H1 (cell line): ENCODE measurements at regions not wholly inside any gene's neighbourhood (a gene's known extent, or its start where the extent isn't known, plus 50 kb on each side); places are given as distances from the start of the nearest gene placed in this dataset.

Experiments used
- CTCF ChIA-PET: fragments of 300-600 bp; sonication (Branson Sonifier 250); formaldehyde crosslinking; loops from one replicate; lab custom pipeline; 2021; ENCODE audit not compliant: partially characterized antibody; lab: Charles Lee
- POLR2A ChIA-PET: fragments of 300-600 bp; sonication (Branson Sonifier 250); formaldehyde crosslinking; loops from one replicate; lab custom pipeline; 2021; ENCODE audit warnings: inconsistent platforms; ENCODE audit not compliant: partially characterized antibody; lab: Charles Lee
- DNase-seq, 2 experiments: peaks; one replicate each; pipeline versions ENCODE4 v3.0.0 to v3.0.0-alpha.2; 2010 to 2022; ENCODE audit warnings: low spot score in 2 of 2, low read depth in 1 of 2, mixed read lengths in 1 of 2
- FAIRE-seq: peaks from 2 replicates; lab custom pipeline; 2011; peaks lifted over from hg19 to GRCh38; lab: Jason Lieb, UNC
- H2AFZ ChIP-seq: 2 replicates; pipeline ENCODE4 v1.8.1; 2012; ENCODE audit warnings: low read length, inconsistent platforms
- H2AK5ac ChIP-seq: 2 replicates; pipeline ENCODE4 v1.6.1; 2013; ENCODE audit warnings: low read depth, low read length
- H2BK120ac ChIP-seq: replicated peaks from 2 replicates; pipeline ENCODE3; 2013; ENCODE audit warnings: low read depth, low read length, inconsistent platforms
- H2BK12ac ChIP-seq: 2 replicates; pipeline ENCODE4 v1.6.1; 2013; ENCODE audit warnings: low read depth, low read length
- H2BK15ac ChIP-seq: 2 replicates; pipeline ENCODE4 v1.6.1; 2013; ENCODE audit warnings: low read length
- H2BK20ac ChIP-seq: 2 replicates; pipeline ENCODE4 v1.6.1; 2013; ENCODE audit warnings: low read length
- H2BK5ac ChIP-seq: 2 replicates; pipeline ENCODE4 v1.6.1; 2013; ENCODE audit warnings: low read depth, low read length
- H3K14ac ChIP-seq: 2 replicates; pipeline ENCODE4 v1.6.1; 2013; ENCODE audit warnings: inconsistent platforms; ENCODE audit not compliant: insufficient read length
- H3K18ac ChIP-seq: 2 replicates; pipeline ENCODE4 v1.6.1; 2013; ENCODE audit warnings: low read length; ENCODE audit errors: extremely low read depth
- H3K23ac ChIP-seq: 2 replicates; pipeline ENCODE4 v1.6.1; 2013; ENCODE audit warnings: inconsistent platforms; ENCODE audit not compliant: insufficient read length
- H3K23me2 ChIP-seq: 2 replicates; pipeline ENCODE4 v1.6.1; 2013; ENCODE audit warnings: low read depth, low read length
- H3K27ac ChIP-seq: 2 replicates; pipeline ENCODE4 v1.6.1; 2011; ENCODE audit warnings: low read depth, low read length, inconsistent platforms
- H3K27me3 ChIP-seq, 4 experiments: replicated peaks in 1 of 4; 1 replicate in 1 of 4; 2 replicates in 3 of 4; pipeline versions ENCODE4 v1.6.1 to v1.8.1; 2011 to 2013; ENCODE audit warnings: low read length in 3 of 4, mild to moderate bottlenecking in 3 of 4, inconsistent platforms in 2 of 4, mixed read lengths in 2 of 4, moderate library complexity in 1 of 4; ENCODE audit not compliant: control insufficient read depth in 3 of 4, insufficient read depth in 3 of 4; ENCODE audit errors: extremely low read depth in 1 of 4
- H3K36me3 ChIP-seq, 4 experiments: 2 replicates each; pipeline versions ENCODE4 v1.6.1 to v1.8.1; 2011 to 2013; ENCODE audit warnings: mild to moderate bottlenecking in 4 of 4, low read length in 3 of 4, moderate library complexity in 2 of 4, control low read depth in 1 of 4, inconsistent platforms in 1 of 4; ENCODE audit not compliant: insufficient read depth in 4 of 4, control insufficient read depth in 2 of 4
- H3K4ac ChIP-seq: replicated peaks from 2 replicates; pipeline ENCODE3; 2013; ENCODE audit warnings: low read length, low read depth, mixed read lengths, inconsistent platforms; ENCODE audit not compliant: insufficient read length
- H3K4me1 ChIP-seq, 4 experiments: replicated peaks in 1 of 4; 1 replicate in 1 of 4; 2 replicates in 3 of 4; pipeline versions ENCODE4 v1.6.1 to v1.8.1; 2011 to 2013; ENCODE audit warnings: low read length in 3 of 4, inconsistent platforms in 2 of 4, mixed read lengths in 1 of 4; ENCODE audit not compliant: insufficient read depth in 4 of 4, control insufficient read depth in 3 of 4
- H3K4me2 ChIP-seq, 2 experiments: 2 replicates each; pipeline versions ENCODE4 v1.6.1 to v1.8.1; 2011 to 2013; ENCODE audit warnings: low read depth in 2 of 2, low read length in 2 of 2, control low read depth in 1 of 2, inconsistent platforms in 1 of 2, mild to moderate bottlenecking in 1 of 2; ENCODE audit not compliant: insufficient read depth in 1 of 2
- H3K4me3 ChIP-seq, 4 experiments: fragments of 200-600, 300-600 bp in 1 of 4; sonication (generic), shearing (Covaris generic), sonication (Bioruptor Twin) in 1 of 4; 2 replicates each; pipeline versions ENCODE4 v1.5.1 to v1.8.1; 2011 to 2016; ENCODE audit warnings: low read length in 4 of 4, low read depth in 3 of 4, control low read depth in 2 of 4, inconsistent platforms in 2 of 4, mild to moderate bottlenecking in 2 of 4, mixed read lengths in 1 of 4, moderate library complexity in 1 of 4; ENCODE audit not compliant: insufficient read depth in 2 of 4; ENCODE audit errors: extremely low read depth in 1 of 4
- H3K56ac ChIP-seq: replicated peaks from 2 replicates; pipeline ENCODE3; 2013; ENCODE audit warnings: low read depth, mild to moderate bottlenecking, mixed read lengths, low read length, inconsistent platforms; ENCODE audit not compliant: insufficient read length
- H3K79me1 ChIP-seq: 2 replicates; pipeline ENCODE4 v1.6.1; 2013; ENCODE audit warnings: low read depth, low read length, control low read depth
- H3K79me2 ChIP-seq, 2 experiments: 2 replicates each; pipeline versions ENCODE4 v1.6.1 to v1.8.1; 2012 to 2013; ENCODE audit warnings: low read length in 2 of 2, mild to moderate bottlenecking in 2 of 2, inconsistent platforms in 1 of 2; ENCODE audit not compliant: insufficient read depth in 2 of 2, control insufficient read depth in 1 of 2
- H3K9ac ChIP-seq, 4 experiments: replicated peaks in 1 of 4; 1 replicate in 1 of 4; 2 replicates in 3 of 4; pipeline versions ENCODE4 v1.6.1 to v1.8.1; 2011 to 2013; ENCODE audit warnings: low read depth in 3 of 4, low read length in 3 of 4, control low read depth in 2 of 4, mild to moderate bottlenecking in 2 of 4, moderate library complexity in 2 of 4, inconsistent platforms in 1 of 4; ENCODE audit errors: extremely low read depth in 1 of 4
- H3K9me3 ChIP-seq, 2 experiments: 2 replicates each; pipeline versions ENCODE4 v1.6.1 to v1.8.1; 2012 to 2013; ENCODE audit warnings: mild to moderate bottlenecking in 2 of 2, moderate library complexity in 2 of 2, control low read depth in 1 of 2, inconsistent platforms in 1 of 2, low read depth in 1 of 2, low read length in 1 of 2, mixed read lengths in 1 of 2; ENCODE audit not compliant: insufficient read depth in 2 of 2
- H4K20me1 ChIP-seq, 2 experiments: replicated peaks in 1 of 2; 2 replicates each; pipeline versions ENCODE3 to v1.8.1; 2011 to 2013; ENCODE audit warnings: inconsistent platforms in 2 of 2, low read length in 2 of 2, mild to moderate bottlenecking in 1 of 2; ENCODE audit not compliant: insufficient read depth in 2 of 2, control insufficient read depth in 1 of 2
- H4K5ac ChIP-seq: 2 replicates; pipeline ENCODE4 v1.6.1; 2013; ENCODE audit warnings: low read length, low read depth, mixed read lengths, inconsistent platforms; ENCODE audit not compliant: insufficient read length
- H4K8ac ChIP-seq: 2 replicates; pipeline ENCODE4 v1.8.0; 2013; ENCODE audit warnings: mild to moderate bottlenecking, moderate library complexity, low read length, inconsistent platforms; ENCODE audit not compliant: insufficient read depth; ENCODE audit errors: extremely low read depth
- H4K91ac ChIP-seq: replicated peaks from 2 replicates; pipeline ENCODE3; 2013; ENCODE audit warnings: low read length, mixed read lengths, inconsistent platforms; ENCODE audit not compliant: insufficient read length
- ASH2L ChIP-seq: fragments of 200-600, 300-600 bp; sonication (generic); IDR thresholded peaks from one replicate; pipeline ENCODE4 v1.7.1; 2017; ENCODE audit warnings: low read length
- BACH1 ChIP-seq: IDR thresholded peaks from 2 replicates; pipeline ENCODE4 v1.6.1; 2012; ENCODE audit warnings: low read length, improper control_type of control experiment
- CTBP2 ChIP-seq: IDR thresholded peaks from 2 replicates; pipeline ENCODE4 v1.7.0; 2011; ENCODE audit warnings: borderline replicate concordance, mild to moderate bottlenecking, moderate library complexity, mixed read lengths, low read length; ENCODE audit not compliant: insufficient read depth, insufficient read length
- EZH2 ChIP-seq: fragments of 200-600 bp; sonication (generic); IDR thresholded peaks from 2 replicates; pipeline ENCODE4 v1.7.1; 2012; ENCODE audit warnings: low read depth, mild to moderate bottlenecking, moderate library complexity, low read length, inconsistent platforms; ENCODE audit not compliant: severe bottlenecking
- FOSL1 ChIP-seq: IDR thresholded peaks from 2 replicates; pipeline ENCODE4 v1.6.1; 2011; ENCODE audit warnings: mild to moderate bottlenecking, low read depth, low read length, moderate library complexity; ENCODE audit not compliant: insufficient read depth
- JUN ChIP-seq: IDR thresholded peaks from 2 replicates; pipeline ENCODE4 v1.6.1; 2011; ENCODE audit warnings: low read depth, mild to moderate bottlenecking, improper control_type of control experiment, low read length
- MAX ChIP-seq: IDR thresholded peaks from 2 replicates; pipeline ENCODE4 v1.6.1; 2012; ENCODE audit warnings: inconsistent platforms
- PHF8 ChIP-seq: fragments of 200-600 bp; sonication (generic); conservative IDR thresholded peaks from 2 replicates; pipeline ENCODE4 v1.7.1; 2012; ENCODE audit warnings: low read depth, mild to moderate bottlenecking, inconsistent platforms, low read length, moderate library complexity
- POU5F1 ChIP-seq: IDR thresholded peaks from 2 replicates; pipeline ENCODE4 v1.6.1; 2011; ENCODE audit warnings: low read depth, mild to moderate bottlenecking, low read length, moderate library complexity
- SIN3A ChIP-seq, 2 experiments: IDR thresholded peaks in 1 of 2; conservative IDR thresholded peaks in 1 of 2; 2 replicates each; pipeline ENCODE4 v1.6.1; 2011 to 2012; ENCODE audit warnings: low read length in 2 of 2, improper control_type of control experiment in 1 of 2, low read depth in 1 of 2, mild to moderate bottlenecking in 1 of 2
- SIRT6 ChIP-seq: IDR thresholded peaks from one replicate; pipeline ENCODE4 v1.7.1; 2012; ENCODE audit warnings: low read length, inconsistent platforms
- SP1 ChIP-seq: IDR thresholded peaks from 2 replicates; pipeline ENCODE4 v1.6.1; 2011; ENCODE audit warnings: low read depth, low read length
- TBP ChIP-seq: IDR thresholded peaks from 2 replicates; pipeline ENCODE4 v1.6.1; 2011; ENCODE audit warnings: low read depth, low read length, improper control_type of control experiment
- WGBS, 2 experiments: shearing (Covaris generic) in 1 of 2; methylation state at CpG; one replicate each; pipeline versions ENCODE4 v1.1.6 to v1.1.7; 2013 to 2015; ENCODE audit warnings: low lambda C conversion rate in 2 of 2, mixed read lengths in 2 of 2, inconsistent platforms in 1 of 2, low coverage in 1 of 2, missing lambda C conversion rate in 1 of 2; ENCODE audit not compliant: insufficient replicate concordance in 2 of 2, insufficient coverage in 1 of 2, insufficient read length in 1 of 2; ENCODE audit errors: extremely low coverage in 1 of 2, missing lambda C conversion rate in 1 of 2; 5-methylcytosine and 5-hydroxymethylcytosine counted together

GRCh38 chr1:191588905-191589304 lies 569.4 kb upstream of the RGS18 start:
- Histone ChIP-seq H2BK5ac (no peak overlapping the region), H3K4me1 (no peaks in the 10 kb centered on the region), H2BK120ac (no peak overlapping the region), H2AK5ac (no peak overlapping the region), H3K79me2 (no peaks in the 10 kb centered on the region), H3K27me3 (no peaks in the 10 kb centered on the region), H3K4me3 (no peak overlapping the region), H2BK12ac (no peak overlapping the region; the same call in 1 of the 2 replicates), H3K18ac (no peak overlapping the region), H4K5ac (no peak overlapping the region), H3K14ac (no peak overlapping the region), H3K9ac (no peak overlapping the region), H3K23me2 (no peaks in the 10 kb centered on the region), H3K4ac (no peak overlapping the region), H3K27ac (no peak overlapping the region), H3K23ac (no peak overlapping the region), H2BK15ac (no peak overlapping the region), H2BK20ac (no peak overlapping the region), H2AFZ (0 out of 2 replicates have a peak overlapping the region, but pooled peaks have one; percentile 8), H4K20me1 (no peaks in the 10 kb centered on the region), H3K9me3 (no peaks in the 10 kb centered on the region), H3K79me1 (no peaks in the 10 kb centered on the region), H3K56ac (no peak overlapping the region), H3K36me3 (no peaks in the 10 kb centered on the region), H3K4me2 (no peak overlapping the region), H4K8ac (no peak overlapping the region), H4K91ac (no peak overlapping the region)
- DNase-seq (no peak), FAIRE-seq (no peak)
- TF ChIP-seq EZH2 (no peak), BACH1 (no peak), SIN3A (conservative IDR thresholded peaks at IDR 0.05 in 1 of 2, IDR thresholded peaks at IDR 0.05 in 1 of 2; ENCODE audit: low read depth in 1 of 2, low read length in 2 of 2) (no peak), MAX (no peak), JUN (no peak), POU5F1 (no peak), PHF8 (no peak), ASH2L (no peak), TBP (no peak), SP1 (no peak), CTBP2 (no peak), SIRT6 (no peak), FOSL1 (no peak)
- ChIA-PET CTCF (interaction anchor here (1.2 kb wide), 1 partner anchor 463 kb away, joined by 4 read pairs; no protein-coding TSS in a partner anchor), POLR2A (no interaction called here)
- whole genome bisulfite sequencing, 2 experiments = 75% methylated on average over 1 of the region's 1 CpG; no CpG with 5 or more reads in 1 of the 2 experiments
